ENCODE measurements at regions not wholly inside any gene's neighbourhood (a gene's known extent, or its start where the extent isn't known, plus 50 kb on each side); places are given as distances from the start of the nearest gene placed in this dataset.

GRCh38 chr1:105934806-105935205 is 1121.7 kb upstream of the PRMT6 start:
- TF ChIP-seq CTCF (conservative IDR thresholded peaks at IDR 0.05) (no peak), EZH2 (IDR thresholded peaks at IDR 0.05; ENCODE audit: low read depth) (no peak)

Data from PC-9 (cell line).